ENCODE measurements at regions not wholly inside any gene's neighbourhood (a gene's known extent, or its start where the extent isn't known, plus 50 kb on each side); places are given as distances from the start of the nearest gene placed in this dataset.

- Histone ChIP-seq H3K9me3 (peaks cover 0 to 10% (median 0%) of the 10 kb centered on the region in 3 donors), H3K36me3 (replicated peaks in 1 of 2; ENCODE audit: insufficient read depth in 1 of 2, low read depth in 2 of 2) (no peaks in the 10 kb centered on the region), H3K27me3 (no peaks in the 10 kb centered on the region), H3K4me3 (no peak overlapping the region), H3K4me1 (no peaks in the 10 kb centered on the region), H3K27ac (no peak overlapping the region)
- intact Hi-C loops (cut with DNase I) = no loop called here
- DNase-seq (no peak), ATAC-seq (no peak)
- TF ChIP-seq, protein P1, sequence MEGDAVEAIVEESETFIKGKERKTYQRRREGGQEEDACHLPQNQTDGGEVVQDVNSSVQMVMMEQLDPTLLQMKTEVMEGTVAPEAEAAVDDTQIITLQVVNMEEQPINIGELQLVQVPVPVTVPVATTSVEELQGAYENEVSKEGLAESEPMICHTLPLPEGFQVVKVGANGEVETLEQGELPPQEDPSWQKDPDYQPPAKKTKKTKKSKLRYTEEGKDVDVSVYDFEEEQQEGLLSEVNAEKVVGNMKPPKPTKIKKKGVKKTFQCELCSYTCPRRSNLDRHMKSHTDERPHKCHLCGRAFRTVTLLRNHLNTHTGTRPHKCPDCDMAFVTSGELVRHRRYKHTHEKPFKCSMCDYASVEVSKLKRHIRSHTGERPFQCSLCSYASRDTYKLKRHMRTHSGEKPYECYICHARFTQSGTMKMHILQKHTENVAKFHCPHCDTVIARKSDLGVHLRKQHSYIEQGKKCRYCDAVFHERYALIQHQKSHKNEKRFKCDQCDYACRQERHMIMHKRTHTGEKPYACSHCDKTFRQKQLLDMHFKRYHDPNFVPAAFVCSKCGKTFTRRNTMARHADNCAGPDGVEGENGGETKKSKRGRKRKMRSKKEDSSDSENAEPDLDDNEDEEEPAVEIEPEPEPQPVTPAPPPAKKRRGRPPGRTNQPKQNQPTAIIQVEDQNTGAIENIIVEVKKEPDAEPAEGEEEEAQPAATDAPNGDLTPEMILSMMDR (IDR thresholded peaks at IDR 0.05) = no peak
- no peak for TF ChIP-seq POLR2A (IDR thresholded peaks at IDR 0.05)
- 18 to 20% methylated on average over 2 of the region's 2 CpGs for WGBS, 2 donors
Observed at GRCh38 chr18:52069201-52069600, 270.8 kb upstream of the DCC start.

- 12 to 24% methylated on average over 4 of the region's 4 CpGs for WGBS, 2 donors
- Histone ChIP-seq H3K4me3 (no peak overlapping the region), H3K9me3 (peaks cover 0 to 10% (median 0%) of the 10 kb centered on the region in 3 donors), H3K4me1 (no peaks in the 10 kb centered on the region), H3K27ac (no peak overlapping the region), H3K27me3 (no peaks in the 10 kb centered on the region), H3K36me3 (replicated peaks in 1 of 2; ENCODE audit: insufficient read depth in 1 of 2, low read depth in 2 of 2) (no peaks in the 10 kb centered on the region)
- TF ChIP-seq POLR2A (IDR thresholded peaks at IDR 0.05) = no peak
- TF ChIP-seq, protein P1 (IDR thresholded peaks at IDR 0.05) = no peak
- DNase-seq (no peak), ATAC-seq (no peak)
- intact Hi-C loops (cut with DNase I) = no loop called here
Observed at GRCh38 chr18:52070291-52070756, 269.7 kb upstream of the DCC start.

DNA sequence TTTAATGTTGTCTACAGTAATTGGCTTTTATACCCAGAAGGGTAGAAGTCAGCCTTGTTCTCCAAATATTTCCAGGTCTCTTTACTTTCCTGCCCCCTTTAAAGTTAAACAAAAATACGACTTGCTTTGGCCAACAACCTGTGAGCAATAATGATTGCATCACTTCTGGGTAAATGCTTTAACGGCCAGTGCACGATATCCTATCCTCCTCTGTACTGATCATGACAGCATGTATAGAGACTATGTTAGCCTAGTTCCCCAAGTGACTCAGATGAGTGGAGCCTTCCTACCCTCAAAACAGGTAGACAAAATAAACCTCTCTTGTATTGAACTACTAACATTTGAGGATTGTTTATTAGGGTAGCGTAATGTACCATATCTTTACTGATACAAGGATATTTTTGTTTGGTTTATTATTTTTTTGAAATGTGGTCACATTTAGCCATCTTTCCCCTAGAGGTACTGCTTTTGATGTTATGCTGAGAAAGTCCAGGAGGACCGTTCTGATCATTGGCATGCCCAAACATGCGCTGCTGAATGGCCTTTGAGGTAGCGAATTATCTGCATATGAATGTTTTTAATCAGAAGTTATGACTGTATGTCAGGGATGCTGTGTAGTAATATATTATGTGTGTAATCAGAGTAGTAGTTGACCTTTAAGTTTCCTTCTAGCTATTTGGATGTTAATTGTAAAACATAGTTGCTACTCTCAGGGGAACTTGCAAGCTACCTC, 262.6 kb upstream of the DCC start:
- Histone ChIP-seq H3K27me3 (no peaks in the 10 kb centered on the region), H3K4me1 (no peaks in the 10 kb centered on the region), H3K27ac (no peak overlapping the region), H3K9me3 (no peaks in the 10 kb centered on the region), H3K36me3 (replicated peaks in 1 of 2; ENCODE audit: insufficient read depth in 1 of 2, low read depth in 2 of 2) (no peaks in the 10 kb centered on the region), H3K4me3 (no peak overlapping the region)
- no peak for ATAC-seq
- TF ChIP-seq, protein P1 (IDR thresholded peaks at IDR 0.05) = no peak
- TF ChIP-seq POLR2A (IDR thresholded peaks at IDR 0.05) = no peak
- intact Hi-C loops (cut with DNase I) = no loop called here
- 71 to 72% methylated on average over 7 of the region's 7 CpGs for WGBS, 2 donors
- no peak for DNase-seq

- no peak for DNase-seq
- no peak overlapping the region for H3K4me3 ChIP-seq
- intact Hi-C loops (cut with DNase I) = no loop called here
- no peaks in the 10 kb centered on the region for H3K36me3 ChIP-seq (replicated peaks in 1 of 2; ENCODE audit: insufficient read depth in 1 of 2, low read depth in 2 of 2)
- H3K9me3 ChIP-seq = no peaks in the 10 kb centered on the region
- ATAC-seq = no peak
- no peaks in the 10 kb centered on the region for H3K27me3 ChIP-seq
- 16 to 32% methylated on average over 1 of the region's 1 CpG for WGBS, 2 donors
- no peaks in the 10 kb centered on the region for H3K4me1 ChIP-seq
- H3K27ac ChIP-seq = no peak overlapping the region
- TF ChIP-seq, protein P1 (IDR thresholded peaks at IDR 0.05) = no peak
- TF ChIP-seq POLR2A (IDR thresholded peaks at IDR 0.05) = no peak
Observed at GRCh38 chr18:52082246-52082645, 257.8 kb upstream of the DCC start.

DNA sequence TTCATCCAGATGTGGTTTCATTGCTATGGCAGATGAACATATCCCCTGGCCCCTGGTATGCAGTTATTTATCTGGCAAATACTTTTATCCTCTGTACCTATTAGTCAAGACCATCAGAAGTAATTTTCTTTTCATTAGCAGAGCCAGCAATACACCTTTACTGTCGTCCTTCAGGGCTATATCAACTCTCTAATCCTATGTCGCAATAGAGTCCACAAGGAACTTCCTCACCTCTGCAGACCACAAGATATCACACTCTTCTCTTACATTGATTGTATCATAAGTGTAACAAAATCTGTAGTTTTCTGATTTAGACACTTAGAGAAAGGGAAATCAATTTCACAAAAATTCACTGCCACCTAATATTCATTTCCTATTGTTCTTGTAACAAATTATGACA, 252.9 kb upstream of the DCC start:
- H3K4me1 ChIP-seq = no peaks in the 10 kb centered on the region
- TF ChIP-seq, protein P1 (IDR thresholded peaks at IDR 0.05) = no peak
- TF ChIP-seq POLR2A (IDR thresholded peaks at IDR 0.05) = no peak
- H3K4me3 ChIP-seq = no peak overlapping the region
- ATAC-seq = no peak
- no peaks in the 10 kb centered on the region for H3K9me3 ChIP-seq
- 44 to 48% methylated on average over 2 of the region's 2 CpGs for WGBS, 2 donors
- no peaks in the 10 kb centered on the region for H3K27me3 ChIP-seq
- H3K36me3 ChIP-seq (replicated peaks in 1 of 2; ENCODE audit: insufficient read depth in 1 of 2, low read depth in 2 of 2) = no peaks in the 10 kb centered on the region
- no peak overlapping the region for H3K27ac ChIP-seq
- intact Hi-C loops (cut with DNase I) = no loop called here
- no peak for DNase-seq

All from body of pancreas (tissue), 4 donors.